Dendritic cell treated with granulocyte-macrophage colony-stimulating factor and Interleukin-4, amounts not matched to agents 40 ng/mL and 50 ng/mL, for 4 days (primary cell): ENCODE measurements at regions not wholly inside any gene's neighbourhood (a gene's known extent, or its start where the extent isn't known, plus 50 kb on each side); places are given as distances from the start of the nearest gene placed in this dataset.

ENCODE experiments used
- H3K27ac Mint-ChIP-seq: one replicate; pipeline ENCODE4 v1.8.0; 2022; ENCODE audit warnings: mild to moderate bottlenecking, mixed read lengths
- H3K27me3 Mint-ChIP-seq: one replicate; pipeline ENCODE4 v1.8.0; 2022; ENCODE audit warnings: mild to moderate bottlenecking, mixed read lengths
- H3K36me3 Mint-ChIP-seq: one replicate; pipeline ENCODE4 v1.8.0; 2022; ENCODE audit warnings: low read depth, mixed read lengths
- H3K4me1 Mint-ChIP-seq: one replicate; pipeline ENCODE4 v1.8.0; 2022; ENCODE audit warnings: low read depth, mixed read lengths
- H3K4me3 Mint-ChIP-seq: one replicate; pipeline ENCODE4 v1.8.0; 2022; ENCODE audit warnings: mild to moderate bottlenecking, moderate library complexity, mixed read lengths
- H3K9me3 Mint-ChIP-seq: one replicate; pipeline ENCODE4 v1.8.0; 2022; ENCODE audit warnings: mixed read lengths
- intact Hi-C: fragments of 100-400 bp; cut with micrococcal nuclease; formaldehyde crosslinking; loops from one replicate; pipeline ENCODE4 v1.15.0; 2022

DNA sequence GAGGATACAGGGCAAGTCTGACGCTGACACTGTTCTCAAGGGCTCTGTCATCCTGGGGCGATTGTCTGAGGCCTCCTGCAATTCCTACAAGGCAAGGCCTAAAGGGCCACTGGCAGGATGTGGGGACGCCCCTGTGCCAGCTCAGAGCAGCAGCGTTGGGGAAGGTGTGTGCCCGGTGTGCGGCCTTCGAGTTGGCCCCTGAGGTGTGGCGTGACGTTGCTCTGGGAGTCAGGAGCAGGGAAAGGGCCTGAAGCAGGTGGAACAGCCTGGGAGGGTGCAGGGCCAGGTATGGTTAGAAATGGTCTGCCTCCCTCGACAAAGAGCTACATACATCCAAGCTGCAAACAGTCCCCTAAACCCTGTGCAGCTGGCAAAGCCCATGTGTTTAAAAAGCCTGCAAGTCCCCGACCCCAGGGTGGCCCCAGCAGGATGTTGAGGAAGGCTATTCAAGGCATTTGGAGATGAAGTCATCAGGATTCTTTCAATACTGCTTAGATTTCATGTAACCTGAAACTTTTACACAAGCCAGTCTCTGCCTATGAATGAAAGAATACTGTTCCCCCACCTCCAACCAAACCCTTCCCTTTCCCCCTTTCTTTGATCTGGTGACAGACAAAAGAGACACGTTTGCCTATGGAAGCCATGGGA, 142.5 kb upstream of the TNS3 start:
- intact Hi-C loops = no loop called here
- Mint-ChIP-seq H3K9me3 (no peaks in the 10 kb centered on the region), H3K36me3 (no peaks in the 10 kb centered on the region), H3K4me1 (peaks cover 7% of the 10 kb centered on the region), H3K4me3 (no peak overlapping the region), H3K27ac (no peak overlapping the region), H3K27me3 (no peaks in the 10 kb centered on the region)

GRCh38 chr7:47722126-47722525, 140.2 kb upstream of the TNS3 start:
- H3K4me1 Mint-ChIP-seq = peaks cover 7% of the 10 kb centered on the region
- H3K27ac Mint-ChIP-seq = no peak overlapping the region
- no peaks in the 10 kb centered on the region for H3K36me3 Mint-ChIP-seq
- H3K4me3 Mint-ChIP-seq = no peak overlapping the region
- no peaks in the 10 kb centered on the region for H3K9me3 Mint-ChIP-seq
- no peaks in the 10 kb centered on the region for H3K27me3 Mint-ChIP-seq
- intact Hi-C loops = no loop called here

GRCh38 chr7:47721670-47722069, 139.8 kb upstream of the TNS3 start:
- intact Hi-C loops = no loop called here
- Mint-ChIP-seq H3K4me1 (peaks cover 7% of the 10 kb centered on the region), H3K27me3 (no peaks in the 10 kb centered on the region), H3K36me3 (no peaks in the 10 kb centered on the region), H3K4me3 (no peak overlapping the region), H3K27ac (no peak overlapping the region), H3K9me3 (no peaks in the 10 kb centered on the region)

DNA sequence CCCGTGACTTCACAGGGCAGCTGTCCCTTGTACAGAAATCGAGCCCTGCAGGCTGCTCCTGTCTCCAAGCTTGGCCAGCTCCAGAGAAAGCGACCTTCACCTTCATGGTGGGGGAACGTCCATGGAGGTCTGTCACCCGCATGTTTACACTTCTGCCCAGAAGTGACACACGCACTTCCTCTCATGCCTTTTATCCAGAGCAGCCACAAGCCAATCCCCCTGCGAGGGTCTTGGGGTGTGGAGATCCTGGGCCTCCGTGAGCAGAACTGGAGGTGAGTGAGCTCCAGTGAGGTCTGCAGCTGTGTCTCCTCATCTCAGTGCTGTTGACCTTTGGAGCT, 139.0 kb upstream of the TNS3 start:
- Mint-ChIP-seq H3K9me3 (no peaks in the 10 kb centered on the region), H3K4me1 (peaks cover 3% of the 10 kb centered on the region), H3K4me3 (no peak overlapping the region), H3K27me3 (no peaks in the 10 kb centered on the region), H3K36me3 (no peaks in the 10 kb centered on the region), H3K27ac (no peak overlapping the region)
- intact Hi-C loops = no loop called here

- Mint-ChIP-seq H3K4me3 (no peak overlapping the region), H3K27me3 (no peaks in the 10 kb centered on the region), H3K27ac (no peak overlapping the region), H3K9me3 (no peaks in the 10 kb centered on the region), H3K4me1 (no peaks in the 10 kb centered on the region), H3K36me3 (no peaks in the 10 kb centered on the region)
- intact Hi-C loops = no loop called here
Observed at GRCh38 chr7:47720141-47720906, 138.4 kb upstream of the TNS3 start.

DNA sequence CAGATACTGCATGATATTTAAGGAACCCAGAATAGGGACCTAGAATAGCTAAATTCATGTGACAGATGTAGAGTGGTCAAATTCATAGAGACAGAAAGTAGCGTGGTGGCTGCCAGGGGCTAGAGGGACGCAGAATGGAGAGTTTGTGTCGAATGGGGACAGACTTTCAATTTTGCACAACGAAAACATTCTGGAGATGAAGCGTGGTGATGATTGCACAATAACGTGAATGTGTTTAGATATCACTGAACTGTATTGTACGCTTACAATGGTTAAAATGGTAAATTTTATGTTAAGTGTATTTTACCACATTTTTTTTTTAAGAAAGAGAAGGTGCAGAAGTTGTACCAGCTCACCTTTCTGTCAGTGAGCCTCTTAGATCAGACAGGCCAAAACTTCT, 137.8 kb upstream of the TNS3 start:
- Mint-ChIP-seq H3K27me3 (no peaks in the 10 kb centered on the region), H3K4me1 (no peaks in the 10 kb centered on the region), H3K36me3 (no peaks in the 10 kb centered on the region), H3K27ac (no peak overlapping the region), H3K9me3 (no peaks in the 10 kb centered on the region), H3K4me3 (no peak overlapping the region)
- intact Hi-C loops = no loop called here

DNA sequence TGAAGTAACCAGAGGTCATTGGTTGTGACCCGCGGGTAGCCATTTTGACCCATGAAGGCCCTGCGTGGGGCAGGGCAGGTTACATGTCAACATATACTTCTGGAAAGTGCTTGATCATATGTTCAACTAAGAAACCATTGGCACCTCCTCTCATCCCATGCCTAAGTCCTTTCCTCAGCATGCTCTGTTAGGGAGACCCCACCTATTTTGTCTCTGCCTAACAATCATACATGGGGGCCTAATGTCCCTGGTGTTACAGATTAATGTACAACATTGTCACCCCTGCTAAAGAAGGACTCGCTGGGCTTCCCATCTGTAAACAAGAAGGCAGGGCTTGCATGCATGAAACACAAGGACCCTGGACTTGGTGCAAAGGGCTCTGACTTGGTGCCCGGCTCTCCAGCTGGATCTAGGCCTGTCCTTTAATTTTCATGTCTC, 133.7 kb upstream of the TNS3 start:
- intact Hi-C loops = no loop called here

DNA sequence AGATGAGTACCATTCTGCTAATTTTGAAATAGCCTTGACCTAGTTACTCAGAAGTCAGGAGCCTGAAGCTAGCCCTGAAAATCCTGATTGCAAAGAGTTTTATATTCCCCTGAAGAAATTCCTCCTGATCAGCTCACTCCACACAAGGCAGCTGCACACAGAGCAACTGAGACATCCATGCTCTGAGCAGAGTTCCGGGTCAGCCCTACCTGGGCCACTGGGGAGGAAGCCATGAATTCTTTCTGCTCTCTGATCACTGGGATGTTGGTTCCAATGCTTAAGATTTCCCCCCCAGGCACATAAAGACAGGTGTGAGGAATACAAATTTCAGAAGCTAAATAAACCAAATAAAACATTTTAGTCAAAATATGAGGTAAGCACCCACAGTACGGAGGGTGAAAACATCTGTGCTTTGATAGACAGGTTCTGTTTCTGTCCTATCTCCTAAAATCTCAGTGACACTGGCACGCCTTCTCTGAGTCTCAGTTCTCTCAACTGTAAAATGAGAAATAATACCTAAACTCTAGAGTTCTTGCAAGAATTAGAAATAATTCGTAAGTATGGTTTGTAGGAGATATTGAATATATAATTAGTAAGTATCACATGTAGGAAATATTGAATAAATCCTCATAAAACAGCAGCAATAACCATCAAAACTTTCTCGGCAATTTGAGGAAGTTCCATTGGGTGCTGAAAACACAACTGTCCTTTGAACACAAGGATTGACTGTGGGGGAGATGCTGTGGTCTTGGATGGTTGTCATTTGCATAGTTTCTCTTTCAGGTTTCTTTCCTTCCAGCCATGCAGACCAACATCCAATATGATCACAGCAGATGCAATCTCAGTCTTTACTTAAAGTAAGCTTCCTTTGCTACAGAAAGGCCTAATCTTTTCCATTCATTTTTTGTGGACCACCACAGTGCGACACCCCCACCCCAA, 133.0 kb upstream of the TNS3 start:
- H3K36me3 Mint-ChIP-seq = no peaks in the 10 kb centered on the region
- no peak overlapping the region for H3K27ac Mint-ChIP-seq
- no peaks in the 10 kb centered on the region for H3K9me3 Mint-ChIP-seq
- H3K4me3 Mint-ChIP-seq = no peak overlapping the region
- no peaks in the 10 kb centered on the region for H3K4me1 Mint-ChIP-seq
- H3K27me3 Mint-ChIP-seq = no peaks in the 10 kb centered on the region
- intact Hi-C loops = no loop called here

More for the DNA sequence above, 133.7 kb upstream of the TNS3 start:
- Mint-ChIP-seq H3K36me3 (no peaks in the 10 kb centered on the region), H3K9me3 (no peaks in the 10 kb centered on the region), H3K27ac (no peak overlapping the region), H3K4me3 (no peak overlapping the region), H3K4me1 (no peaks in the 10 kb centered on the region), H3K27me3 (no peaks in the 10 kb centered on the region)

DNA sequence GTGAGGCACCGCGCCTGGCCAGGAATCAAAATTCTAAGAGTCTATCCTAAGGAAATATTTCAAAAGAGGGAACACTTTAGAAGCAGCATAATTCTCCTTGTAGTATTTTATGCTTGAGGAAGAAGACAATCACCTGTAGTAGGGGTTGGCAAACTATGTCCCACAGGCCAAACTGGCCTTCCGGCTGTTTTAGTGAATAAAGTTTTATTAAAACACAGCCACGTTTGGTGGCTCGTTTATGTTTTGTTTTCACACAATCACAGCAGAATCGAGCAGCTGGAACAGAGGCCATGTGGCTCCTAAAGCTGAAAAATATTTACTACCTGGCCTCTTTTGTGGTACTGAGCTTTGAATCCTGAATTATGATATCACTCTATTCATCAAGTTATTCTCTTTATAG, 131.7 kb upstream of the TNS3 start:
- no peak overlapping the region for H3K27ac Mint-ChIP-seq
- H3K4me3 Mint-ChIP-seq = no peak overlapping the region

GRCh38 chr7:47712416-47712815, 130.5 kb upstream of the TNS3 start:
- H3K27ac Mint-ChIP-seq = no peak overlapping the region
- H3K4me1 Mint-ChIP-seq = no peaks in the 10 kb centered on the region
- no peak overlapping the region for H3K4me3 Mint-ChIP-seq
- intact Hi-C loops = no loop called here
- no peaks in the 10 kb centered on the region for H3K36me3 Mint-ChIP-seq
- H3K9me3 Mint-ChIP-seq = no peaks in the 10 kb centered on the region
- no peaks in the 10 kb centered on the region for H3K27me3 Mint-ChIP-seq

More for the DNA sequence above, 131.7 kb upstream of the TNS3 start:
- Mint-ChIP-seq H3K27me3 (no peaks in the 10 kb centered on the region), H3K4me1 (no peaks in the 10 kb centered on the region), H3K9me3 (no peaks in the 10 kb centered on the region), H3K36me3 (no peaks in the 10 kb centered on the region)
- intact Hi-C loops = no loop called here

DNA sequence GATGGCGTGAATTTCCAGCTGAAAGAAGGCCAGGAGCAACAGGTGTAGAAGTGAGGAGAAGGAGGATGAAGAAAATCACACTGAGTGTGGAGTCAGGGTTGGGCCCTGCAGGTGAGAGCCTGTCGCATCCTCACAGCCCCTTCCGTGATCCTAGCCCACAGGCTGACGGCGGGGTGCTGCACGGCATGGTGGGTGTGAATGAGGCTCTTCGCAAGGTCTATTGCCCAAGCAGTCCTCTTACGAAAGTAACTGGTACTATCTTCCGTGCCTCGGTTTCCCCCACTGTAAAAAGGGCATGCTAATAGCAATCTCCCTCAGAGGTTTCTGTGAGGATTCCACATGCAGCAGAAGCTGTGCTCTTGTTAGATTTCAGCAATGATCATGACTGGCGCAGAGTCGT, 129.9 kb upstream of the TNS3 start:
- Mint-ChIP-seq H3K4me1 (no peaks in the 10 kb centered on the region), H3K27ac (no peak overlapping the region), H3K4me3 (no peak overlapping the region), H3K27me3 (no peaks in the 10 kb centered on the region), H3K36me3 (no peaks in the 10 kb centered on the region), H3K9me3 (no peaks in the 10 kb centered on the region)
- intact Hi-C loops = no loop called here

DNA sequence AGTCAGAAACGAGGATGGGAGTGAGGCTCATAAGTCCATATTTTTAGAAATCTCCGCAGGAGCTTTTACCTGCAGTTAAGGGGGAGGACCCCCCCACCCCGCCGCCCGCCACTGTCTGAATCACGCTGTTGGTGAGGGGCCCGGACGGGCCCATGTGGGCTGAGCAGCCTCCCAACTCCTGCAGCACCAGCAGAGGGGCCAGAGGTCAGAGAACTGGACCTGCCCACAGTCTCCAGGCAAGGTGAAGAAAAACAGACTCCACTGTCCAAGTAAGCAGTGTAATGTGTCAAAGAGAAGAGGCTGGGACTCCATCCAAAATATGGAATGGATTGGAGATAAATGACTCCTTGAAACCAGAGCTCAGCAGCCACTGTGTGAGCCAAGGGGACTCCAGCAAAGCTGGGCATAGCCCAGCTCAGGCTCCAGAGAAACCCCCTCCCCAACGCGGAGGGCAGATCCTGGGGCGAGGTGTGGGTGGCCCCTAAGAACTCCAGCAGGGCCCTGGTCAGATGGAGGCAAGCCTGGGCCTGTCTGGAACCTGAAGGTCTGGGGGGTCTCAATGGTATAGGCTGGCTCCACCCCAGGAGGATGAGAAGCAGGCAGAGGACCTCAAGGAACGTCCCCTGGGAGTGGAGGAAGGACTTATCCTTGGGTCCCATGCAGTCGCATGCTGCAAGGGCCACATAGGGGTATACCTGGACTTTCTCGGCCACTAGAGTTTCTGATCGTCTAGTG, 128.5 kb upstream of the TNS3 start:
- intact Hi-C loops = no loop called here
- Mint-ChIP-seq H3K9me3 (no peaks in the 10 kb centered on the region), H3K27ac (no peak overlapping the region), H3K27me3 (no peaks in the 10 kb centered on the region), H3K4me3 (no peak overlapping the region), H3K36me3 (no peaks in the 10 kb centered on the region), H3K4me1 (no peaks in the 10 kb centered on the region)

DNA sequence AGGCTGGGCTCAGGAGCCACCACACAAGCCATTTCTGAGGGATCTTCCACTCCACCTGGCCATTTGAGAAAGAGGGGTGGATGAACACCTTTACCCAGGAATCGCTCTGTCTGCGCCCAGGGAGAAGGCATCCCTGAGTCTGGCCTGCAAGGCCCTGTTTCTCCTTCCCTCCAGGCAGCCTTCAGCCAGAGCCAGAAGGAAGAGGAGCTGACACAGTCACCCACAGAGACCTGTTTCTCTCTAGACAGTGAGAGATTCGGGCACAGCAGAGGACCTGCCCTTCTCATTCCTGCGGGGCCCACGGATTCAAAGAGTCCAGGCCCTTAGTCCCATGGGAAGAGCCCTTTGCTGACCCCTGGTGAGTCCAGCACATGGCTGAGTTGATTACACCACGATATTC, 127.5 kb upstream of the TNS3 start:
- no peaks in the 10 kb centered on the region for H3K36me3 Mint-ChIP-seq
- no peak overlapping the region for H3K27ac Mint-ChIP-seq

GRCh38 chr7:47709051-47709450, 127.1 kb upstream of the TNS3 start:
- H3K4me3 Mint-ChIP-seq = no peak overlapping the region
- no peak overlapping the region for H3K27ac Mint-ChIP-seq
- H3K27me3 Mint-ChIP-seq = no peaks in the 10 kb centered on the region
- H3K36me3 Mint-ChIP-seq = no peaks in the 10 kb centered on the region
- no peaks in the 10 kb centered on the region for H3K4me1 Mint-ChIP-seq
- intact Hi-C loops = no loop called here
- no peaks in the 10 kb centered on the region for H3K9me3 Mint-ChIP-seq

More for the DNA sequence above, 127.5 kb upstream of the TNS3 start:
- intact Hi-C loops = no loop called here
- Mint-ChIP-seq H3K9me3 (no peaks in the 10 kb centered on the region), H3K27me3 (no peaks in the 10 kb centered on the region), H3K4me1 (no peaks in the 10 kb centered on the region), H3K4me3 (no peak overlapping the region)
